Activated CD4-positive, alpha-beta T cell treated with anti-CD3 and anti-CD28 coated beads, Interleukin-2, amount 50 U/mL, for 1 hour (primary cell): ENCODE measurements at regions not wholly inside any gene's neighbourhood (a gene's known extent, or its start where the extent isn't known, plus 50 kb on each side); places are given as distances from the start of the nearest gene placed in this dataset.

ENCODE experiments used
- DNase-seq: peaks from one replicate; pipeline ENCODE4 v3.0.0-alpha.2; 2020

- DNase-seq: no peak
These were observed 85.4 kb upstream of the ACTRT2 start for GRCh38 chr1:2935751-2936390.

GRCh38 chr1:2936559-2937515, 84.4 kb upstream of the ACTRT2 start:
- no peak for DNase-seq

- DNase-seq: no peak
These were observed 83.5 kb upstream of the ACTRT2 start for GRCh38 chr1:2937805-2938204.

- DNase-seq: no peak
These were observed 82.2 kb upstream of the ACTRT2 start for GRCh38 chr1:2939041-2939552.

GRCh38 chr1:2940178-2940577, 81.1 kb upstream of the ACTRT2 start:
- DNase-seq: no peak

- DNase-seq: no peak
These were observed 80.2 kb upstream of the ACTRT2 start for GRCh38 chr1:2941040-2941439.

GRCh38 chr1:2941907-2942306, 79.4 kb upstream of the ACTRT2 start:
- DNase-seq: no peak

GRCh38 chr1:2942410-2942809, 78.9 kb upstream of the ACTRT2 start:
- DNase-seq: no peak

- DNase-seq: no peak
These were observed 77.5 kb upstream of the ACTRT2 start for GRCh38 chr1:2943686-2944260.

GRCh38 chr1:2944705-2945104, 76.6 kb upstream of the ACTRT2 start:
- DNase-seq: no peak

- no peak for DNase-seq
These were observed 75.4 kb upstream of the ACTRT2 start for GRCh38 chr1:2945821-2946231.

- no peak for DNase-seq
These were observed 75.0 kb upstream of the ACTRT2 start for GRCh38 chr1:2946291-2946690.

- DNase-seq: no peak
These were observed 74.1 kb upstream of the ACTRT2 start for GRCh38 chr1:2946999-2947690.

- DNase-seq: no peak
These were observed 73.1 kb upstream of the ACTRT2 start for GRCh38 chr1:2948001-2948750.

GRCh38 chr1:2948751-2949680, 72.3 kb upstream of the ACTRT2 start:
- no peak for DNase-seq

GRCh38 chr1:2949966-2950925, 71.0 kb upstream of the ACTRT2 start:
- no peak for DNase-seq

- DNase-seq: no peak
These were observed 70.4 kb upstream of the ACTRT2 start for GRCh38 chr1:2950926-2951305.

- DNase-seq: no peak
These were observed 69.4 kb upstream of the ACTRT2 start for GRCh38 chr1:2951856-2952255.

GRCh38 chr1:2952371-2952770, 68.9 kb upstream of the ACTRT2 start:
- DNase-seq: no peak

- no peak for DNase-seq
These were observed 68.3 kb upstream of the ACTRT2 start for GRCh38 chr1:2952992-2953391.
